GM19035 (cell line): ENCODE measurements at regions not wholly inside any gene's neighbourhood (a gene's known extent, or its start where the extent isn't known, plus 50 kb on each side); places are given as distances from the start of the nearest gene placed in this dataset.

Source experiments
- ATAC-seq: cut with Tn5 transposase; IDR thresholded peaks from one replicate; pipeline ENCODE4 v1.9.1; 2021; ENCODE audit not compliant: unreplicated experiment

DNA sequence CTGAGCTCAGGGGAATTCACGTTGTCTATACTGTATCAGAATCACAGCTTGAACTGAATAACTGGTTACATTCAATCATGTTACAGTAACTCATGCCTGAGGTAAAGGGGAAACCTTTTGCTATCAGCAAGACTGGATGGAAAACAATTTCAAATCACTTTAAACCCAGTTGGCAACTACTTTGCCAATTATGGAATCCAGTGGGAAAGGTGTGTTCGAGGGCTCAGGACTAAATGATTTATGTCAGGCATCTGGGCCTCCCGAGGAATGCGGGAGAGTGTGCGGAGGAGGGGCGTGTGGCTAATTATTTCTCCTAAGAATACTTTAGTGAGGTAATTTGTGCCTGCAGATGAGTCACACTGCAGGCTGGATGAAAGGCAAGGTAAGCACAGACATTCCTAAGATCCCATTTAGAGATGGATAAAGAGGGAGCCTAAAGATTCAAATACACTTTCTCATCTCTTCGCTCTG is 100.1 kb downstream of the HRH4 start:
- ATAC-seq, result no peak

DNA sequence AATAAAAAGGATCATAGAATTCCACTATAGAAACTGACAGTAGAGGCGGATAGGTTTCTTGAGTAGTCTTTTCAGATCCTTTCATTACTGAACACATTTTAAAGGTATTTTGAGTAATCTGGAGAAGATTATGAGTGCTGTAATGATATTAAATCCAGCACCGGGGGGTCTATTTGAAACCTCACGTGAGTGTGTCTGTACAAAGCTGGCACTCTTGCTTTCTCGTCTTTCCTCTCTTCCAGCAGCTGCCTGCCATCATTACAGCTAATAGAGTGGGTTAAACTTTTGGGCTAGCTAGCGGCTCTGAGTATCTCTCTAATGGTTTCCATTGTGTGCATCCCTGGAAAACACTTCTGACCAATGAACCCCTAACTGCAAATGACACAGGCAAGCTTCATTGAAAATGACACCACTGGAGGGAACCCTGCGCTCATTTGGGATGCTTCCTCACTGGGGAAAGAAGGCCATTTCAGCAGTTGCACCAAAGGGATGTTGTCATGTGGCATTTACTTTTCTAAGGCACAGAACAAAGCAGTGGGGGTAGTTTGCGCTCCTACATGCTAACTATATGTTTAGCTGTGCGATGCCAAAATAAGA is 101.0 kb downstream of the HRH4 start:
- no peak for ATAC-seq

GRCh38 chr18:24567199-24567598 is 106.8 kb downstream of the HRH4 start:
- no peak for ATAC-seq

DNA sequence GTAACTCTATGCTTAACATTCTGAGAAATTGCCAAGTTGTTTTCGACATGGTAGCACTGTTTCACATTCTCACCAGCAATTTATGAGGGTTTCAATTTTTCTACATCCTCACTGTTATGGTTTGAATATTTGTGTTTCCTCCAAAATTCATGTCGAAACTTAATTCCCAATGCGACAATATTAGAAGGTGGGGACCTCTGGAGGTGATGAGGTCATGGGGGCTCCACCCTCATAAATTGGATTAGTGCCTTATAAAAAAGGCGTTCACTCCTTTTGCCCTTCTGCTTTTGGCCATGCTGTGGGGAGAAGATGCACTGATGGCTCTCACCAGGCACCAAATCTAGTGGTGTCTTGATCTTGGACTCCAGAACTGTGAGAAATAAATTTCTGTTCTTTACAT is 110.3 kb downstream of the HRH4 start:
- no peak for ATAC-seq

DNA sequence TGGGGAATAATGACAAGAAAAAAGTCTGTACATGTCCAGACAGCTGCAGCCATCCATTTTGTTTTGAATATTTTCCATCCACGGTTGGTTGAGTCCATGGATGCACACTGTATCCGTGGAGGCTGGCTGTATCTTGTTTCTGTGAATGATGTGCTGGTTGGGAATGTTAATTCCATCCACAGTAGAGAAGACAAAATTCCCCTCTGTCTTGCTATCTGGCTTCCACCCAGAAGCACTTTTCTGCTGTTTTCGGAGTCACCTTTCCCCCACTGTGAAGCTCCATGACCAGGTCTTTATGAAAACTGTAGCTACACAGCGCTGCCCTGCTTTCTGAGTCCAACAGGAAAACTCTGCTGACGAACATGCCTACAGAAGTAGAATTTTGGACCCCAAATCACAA is 122.3 kb downstream of the HRH4 start:
- no peak for ATAC-seq

DNA sequence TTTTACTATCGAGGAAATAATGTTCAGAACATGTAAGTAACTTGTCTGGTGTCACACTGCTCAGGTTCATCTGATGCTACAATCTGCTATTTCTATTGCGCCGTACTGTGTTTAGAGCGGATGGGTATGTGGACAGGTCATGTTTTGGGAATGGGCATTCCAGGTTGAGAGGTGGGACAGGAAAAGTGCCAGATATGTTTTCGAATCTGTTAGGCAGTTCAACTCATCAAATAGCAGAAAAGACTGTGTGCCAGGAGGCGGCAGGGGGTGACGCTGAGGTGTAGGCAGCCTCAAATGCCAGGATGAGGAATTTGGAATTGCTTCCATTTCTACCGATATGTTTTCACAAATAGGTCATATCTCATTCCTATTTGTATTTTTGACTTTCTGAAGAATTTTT is 123.8 kb downstream of the HRH4 start:
- ATAC-seq, result no peak

DNA sequence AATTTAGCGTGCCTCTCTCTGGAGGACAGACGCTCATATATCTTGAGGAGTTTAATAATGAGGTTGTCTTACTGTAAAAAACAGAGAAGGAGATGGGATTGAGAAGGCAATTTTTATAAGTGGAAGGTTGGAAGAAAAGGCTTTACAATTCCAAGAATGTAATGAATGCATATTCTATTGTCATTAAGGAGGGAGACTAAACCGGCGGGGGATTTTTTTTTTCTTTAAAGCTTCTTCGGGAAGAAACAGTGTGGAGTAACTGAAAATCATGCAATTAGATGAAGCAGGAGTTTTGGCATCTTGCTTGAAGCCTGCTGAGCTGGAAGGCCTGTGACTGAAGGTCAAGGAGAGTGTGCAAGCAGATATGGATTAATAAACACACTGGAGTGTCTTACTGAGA is 124.4 kb downstream of the HRH4 start:
- ATAC-seq, result no peak

DNA sequence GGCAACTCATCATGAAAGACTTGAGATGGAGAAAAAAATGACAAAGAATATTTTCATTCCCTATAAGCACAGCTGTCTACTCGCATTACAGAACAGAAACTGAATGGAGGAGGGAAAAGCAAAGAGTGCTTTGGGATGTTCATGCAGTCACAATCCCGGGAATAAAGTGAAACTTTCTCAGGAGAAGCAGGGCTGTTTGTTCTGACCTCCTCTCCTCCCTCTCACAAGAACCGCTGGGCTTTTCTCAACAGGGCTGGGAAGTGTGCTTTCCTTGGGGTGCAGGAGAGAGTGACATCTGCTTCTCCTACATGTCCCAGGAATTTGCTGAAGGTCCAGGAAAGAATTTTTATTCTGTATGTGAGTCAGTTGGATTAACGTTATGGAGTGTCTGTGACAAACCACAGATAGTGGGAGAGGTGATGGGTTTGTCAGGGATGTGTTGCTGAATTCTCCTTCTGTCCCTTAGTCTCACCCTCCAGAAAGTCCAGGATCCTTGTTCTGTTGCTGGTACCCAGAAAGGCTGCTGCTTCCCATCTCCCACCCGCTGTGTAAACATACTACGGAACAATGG is 125.6 kb downstream of the HRH4 start:
- no peak for ATAC-seq

DNA sequence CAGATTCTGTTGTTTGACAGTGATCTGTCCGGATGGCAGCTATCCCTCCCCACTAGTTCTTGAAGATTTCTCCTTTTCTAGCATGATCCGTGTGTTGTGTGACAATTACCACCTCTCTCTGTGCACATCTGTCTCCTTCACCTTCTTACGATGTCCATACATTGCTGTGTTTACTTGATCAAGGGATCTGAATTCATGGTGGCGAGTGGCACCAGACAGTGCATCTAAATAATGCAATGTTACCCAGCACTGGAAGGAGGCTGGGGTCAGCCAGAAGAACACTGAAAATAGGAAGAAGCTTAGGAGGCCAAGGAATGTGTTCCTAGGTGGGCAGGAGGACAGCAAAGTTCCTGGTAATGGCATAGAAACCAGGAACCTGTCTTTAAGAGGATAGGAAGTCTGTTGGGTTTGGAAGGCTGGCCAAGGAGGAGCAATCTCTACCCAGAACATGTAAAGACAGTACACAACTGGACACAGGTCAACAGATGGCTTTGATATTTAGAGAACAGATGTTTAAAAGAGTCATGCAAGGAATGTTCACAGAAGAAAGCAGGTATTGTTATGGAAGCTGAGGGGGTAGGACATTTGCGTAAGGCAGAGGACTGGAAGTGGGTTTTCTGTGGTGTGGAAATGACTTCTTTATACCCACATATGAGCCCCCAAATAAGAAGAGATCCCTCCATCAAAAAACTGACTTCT is 126.4 kb downstream of the HRH4 start:
- no peak for ATAC-seq

DNA sequence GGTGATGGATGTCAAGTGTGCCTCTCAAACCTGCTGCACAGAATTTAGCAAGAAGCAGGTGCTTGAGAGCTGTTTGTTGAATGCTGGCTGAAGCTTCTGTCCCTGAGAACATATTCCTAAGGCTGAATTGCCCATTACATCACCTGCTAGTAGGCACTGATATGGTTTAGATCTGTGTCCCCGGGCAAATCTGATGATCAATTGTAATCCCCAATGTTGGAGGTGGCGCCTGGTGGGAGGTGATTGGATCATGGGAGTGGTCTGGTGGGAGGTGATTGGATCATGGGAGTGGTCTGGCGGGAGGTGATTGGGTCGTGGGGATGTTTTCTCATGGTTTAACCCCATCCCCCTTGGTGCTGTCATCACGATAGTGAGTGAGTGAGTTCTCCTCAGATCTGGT is 128.0 kb downstream of the HRH4 start:
- no peak for ATAC-seq

DNA sequence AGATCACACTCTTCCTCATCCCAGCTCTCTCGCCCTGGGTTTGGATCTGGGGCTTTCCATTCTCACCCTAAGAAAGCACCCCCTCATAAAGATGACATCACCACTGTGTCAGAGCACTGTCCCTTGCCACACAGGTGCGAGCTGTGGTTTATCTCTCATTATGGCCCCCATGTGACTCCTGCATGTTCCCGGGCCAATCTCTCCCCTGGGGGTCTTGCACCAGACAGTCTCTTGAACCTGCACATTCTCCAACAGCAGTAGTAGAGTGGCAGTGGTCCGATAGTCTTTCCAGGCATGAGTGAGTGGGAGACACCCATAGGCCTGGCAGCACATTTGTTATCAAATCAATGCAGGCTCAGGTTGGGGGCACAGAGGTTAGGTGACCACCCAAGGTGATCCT is 130.5 kb downstream of the HRH4 start:
- no peak for ATAC-seq

- no peak for ATAC-seq
Observed at GRCh38 chr18:24593401-24593800, 133.0 kb downstream of the HRH4 start.

DNA sequence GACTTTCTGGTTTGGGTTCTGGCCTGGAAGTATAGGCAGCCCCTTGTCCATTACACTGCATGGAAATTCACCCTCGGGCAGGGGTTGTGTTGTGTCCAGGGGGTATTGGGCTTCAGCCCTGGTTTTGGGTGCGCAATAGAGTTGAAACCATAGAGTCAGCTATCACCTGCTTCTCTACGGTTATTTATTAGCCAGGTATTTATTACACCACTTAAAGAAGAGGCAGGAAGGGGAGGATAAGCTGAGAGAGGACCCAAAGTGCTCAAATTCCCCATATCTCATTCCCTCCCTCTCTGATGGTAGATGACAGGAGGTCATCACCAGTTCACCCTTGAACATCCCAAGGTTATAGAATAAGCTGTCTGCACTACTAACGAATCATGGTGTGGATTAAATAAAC is 133.4 kb downstream of the HRH4 start:
- no peak for ATAC-seq

- no peak for ATAC-seq
Observed at GRCh38 chr18:24595561-24596031, 135.2 kb downstream of the HRH4 start.

GRCh38 chr18:24600076-24600654 is 139.7 kb downstream of the HRH4 start:
- no peak for ATAC-seq

GRCh38 chr18:24601585-24601984 is 141.1 kb downstream of the HRH4 start:
- no peak for ATAC-seq

- ATAC-seq, result no peak
Observed at GRCh38 chr18:24602201-24602600, 141.8 kb downstream of the HRH4 start.

- ATAC-seq, result no peak
Observed at GRCh38 chr18:24603151-24603550, 142.7 kb downstream of the HRH4 start.

DNA sequence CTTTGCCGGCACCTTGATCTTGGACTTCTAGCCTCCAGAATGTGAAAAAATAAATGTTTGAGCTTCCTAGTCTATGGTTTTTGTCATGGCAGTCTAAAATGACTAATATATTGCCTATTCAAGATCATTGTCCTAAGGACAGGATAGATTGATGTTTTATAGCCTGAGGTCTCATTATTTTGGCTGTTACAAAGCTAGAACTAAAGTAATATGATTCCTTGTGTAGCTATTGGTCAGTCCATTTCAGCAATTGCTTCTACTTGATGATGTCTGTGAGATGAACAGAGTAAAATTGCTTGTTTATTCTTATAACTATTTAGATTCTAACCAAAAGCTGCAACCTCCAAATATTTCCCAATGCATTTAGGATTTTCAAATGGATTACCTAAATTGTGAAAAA is 145.0 kb downstream of the HRH4 start:
- no peak for ATAC-seq

DNA sequence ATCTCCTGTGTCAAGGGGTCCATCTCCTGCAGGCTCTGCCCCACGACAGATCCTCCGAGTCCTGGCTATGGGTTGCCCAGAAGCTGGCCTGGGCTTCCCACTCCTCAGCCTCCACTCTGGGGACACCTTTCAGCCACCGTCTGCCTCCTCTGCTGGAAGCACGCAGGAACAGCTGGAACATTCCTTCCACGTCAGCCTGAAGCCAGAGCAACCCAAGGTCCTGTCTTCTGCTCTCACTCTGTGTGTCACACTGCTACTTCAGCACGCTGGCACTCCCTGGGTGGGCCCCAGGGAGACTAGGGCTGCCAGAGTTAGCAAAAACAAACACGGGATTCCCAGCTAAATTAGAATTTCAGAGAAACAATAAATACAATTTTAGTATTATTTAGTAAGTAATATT is 148.8 kb downstream of the HRH4 start:
- no peak for ATAC-seq

GRCh38 chr18:24611075-24611474 is 150.6 kb downstream of the HRH4 start:
- ATAC-seq, result no peak
